ENCODE measurements at regions not wholly inside any gene's neighbourhood (a gene's known extent, or its start where the extent isn't known, plus 50 kb on each side); places are given as distances from the start of the nearest gene placed in this dataset.

DNA sequence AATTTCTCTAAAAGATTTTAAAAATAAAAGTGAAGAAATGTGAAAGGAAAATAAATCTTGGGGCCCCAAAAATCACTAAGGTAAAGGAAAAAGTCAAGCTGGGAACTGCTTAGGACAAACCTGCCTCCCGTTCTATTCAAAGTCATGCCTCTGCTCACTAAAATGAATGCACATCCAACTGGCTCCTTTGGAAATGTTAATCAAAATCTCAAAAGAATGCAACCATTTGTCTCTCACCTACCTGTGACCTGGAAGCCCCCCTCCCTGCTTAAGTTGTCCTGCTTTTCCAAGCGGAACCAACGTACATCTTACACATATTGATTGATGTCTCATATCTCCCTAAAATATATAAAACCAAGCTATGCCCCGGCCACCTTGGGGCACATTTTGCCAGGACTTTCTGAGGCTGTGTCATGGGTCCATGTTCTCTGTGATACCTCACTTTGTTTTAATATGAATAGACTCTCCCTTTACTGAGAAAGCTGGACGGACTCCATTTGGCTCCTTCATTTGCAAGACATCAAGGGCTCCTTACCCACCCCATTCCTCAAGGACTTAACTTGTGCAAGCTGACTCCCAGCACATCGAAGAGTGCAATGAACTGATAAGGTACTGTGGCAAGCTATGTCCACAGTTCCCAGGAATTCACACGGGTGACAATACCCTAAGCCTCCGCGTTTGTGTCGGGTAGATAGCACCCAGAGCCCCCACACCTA, 164.3 kb downstream of the SMC2 start:
- TF ChIP-seq, protein P1, sequence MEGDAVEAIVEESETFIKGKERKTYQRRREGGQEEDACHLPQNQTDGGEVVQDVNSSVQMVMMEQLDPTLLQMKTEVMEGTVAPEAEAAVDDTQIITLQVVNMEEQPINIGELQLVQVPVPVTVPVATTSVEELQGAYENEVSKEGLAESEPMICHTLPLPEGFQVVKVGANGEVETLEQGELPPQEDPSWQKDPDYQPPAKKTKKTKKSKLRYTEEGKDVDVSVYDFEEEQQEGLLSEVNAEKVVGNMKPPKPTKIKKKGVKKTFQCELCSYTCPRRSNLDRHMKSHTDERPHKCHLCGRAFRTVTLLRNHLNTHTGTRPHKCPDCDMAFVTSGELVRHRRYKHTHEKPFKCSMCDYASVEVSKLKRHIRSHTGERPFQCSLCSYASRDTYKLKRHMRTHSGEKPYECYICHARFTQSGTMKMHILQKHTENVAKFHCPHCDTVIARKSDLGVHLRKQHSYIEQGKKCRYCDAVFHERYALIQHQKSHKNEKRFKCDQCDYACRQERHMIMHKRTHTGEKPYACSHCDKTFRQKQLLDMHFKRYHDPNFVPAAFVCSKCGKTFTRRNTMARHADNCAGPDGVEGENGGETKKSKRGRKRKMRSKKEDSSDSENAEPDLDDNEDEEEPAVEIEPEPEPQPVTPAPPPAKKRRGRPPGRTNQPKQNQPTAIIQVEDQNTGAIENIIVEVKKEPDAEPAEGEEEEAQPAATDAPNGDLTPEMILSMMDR (IDR thresholded peaks at IDR 0.05) = no peak
- no peak for TF ChIP-seq POLR2A (IDR thresholded peaks at IDR 0.05)
- Histone ChIP-seq H3K27me3 (no peaks in the 10 kb centered on the region), H3K27ac (no peak overlapping the region), H3K36me3 (ENCODE audit: low read depth, missing control alignments) (no peaks in the 10 kb centered on the region), H3K4me1 (no peaks in the 10 kb centered on the region), H3K4me3 (no peak overlapping the region), H3K9me3 (no peaks in the 10 kb centered on the region)
- 32 to 37% methylated on average over 10 of the region's 10 CpGs for WGBS, 2 donors
- intact Hi-C loops (cut with DNase I; ENCODE audit: low total_unique reads) = no loop called here
- no peak for DNase-seq

DNA sequence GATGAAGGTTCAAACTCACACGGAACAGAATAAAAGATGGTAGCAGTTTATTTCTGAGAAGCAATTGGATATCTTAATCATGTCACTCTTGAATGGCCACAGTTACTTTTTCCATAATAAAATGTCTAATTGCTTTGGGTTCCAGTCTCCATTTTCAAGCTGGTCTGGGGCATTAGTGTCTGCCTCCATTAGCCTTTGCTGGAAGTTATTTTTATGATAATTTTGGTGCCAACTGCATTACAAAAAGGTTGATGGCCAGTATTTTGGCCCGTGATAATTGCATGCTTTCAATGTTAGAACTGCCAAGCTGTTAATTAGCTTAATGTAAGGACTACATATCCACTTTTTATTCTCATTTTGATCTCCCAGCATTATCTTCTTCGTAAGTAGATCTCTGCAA, 165.9 kb downstream of the SMC2 start:
- no peaks in the 10 kb centered on the region for H3K4me1 ChIP-seq
- no peaks in the 10 kb centered on the region for H3K36me3 ChIP-seq (ENCODE audit: low read depth, missing control alignments)
- 71 to 75% methylated on average over 3 of the region's 3 CpGs for WGBS, 2 donors
- no peaks in the 10 kb centered on the region for H3K27me3 ChIP-seq
- H3K9me3 ChIP-seq = no peaks in the 10 kb centered on the region
- no peak for DNase-seq
- TF ChIP-seq POLR2A (IDR thresholded peaks at IDR 0.05) = no peak
- TF ChIP-seq, protein P1 (IDR thresholded peaks at IDR 0.05) = no peak
- no peak overlapping the region for H3K4me3 ChIP-seq
- H3K27ac ChIP-seq = no peak overlapping the region
- intact Hi-C loops (cut with DNase I; ENCODE audit: low total_unique reads) = no loop called here

DNA sequence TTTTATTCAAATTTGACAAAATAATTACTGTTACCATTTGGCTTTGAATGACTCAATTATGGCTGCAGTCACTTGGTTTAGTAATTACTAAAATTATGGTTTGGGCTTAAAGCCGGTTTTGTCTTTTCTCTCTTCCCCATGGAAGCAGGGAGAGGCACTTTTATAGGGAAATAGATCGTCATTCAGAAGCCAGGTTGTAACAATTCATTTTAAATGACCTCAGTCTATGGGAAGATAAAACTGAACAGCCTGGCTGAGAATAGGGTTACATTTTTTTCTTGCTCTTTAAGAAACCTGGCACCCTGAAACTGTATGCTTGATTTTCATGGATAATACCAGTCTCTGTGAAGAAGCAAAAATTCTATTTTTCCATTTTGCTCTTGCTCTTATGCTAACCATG, 169.8 kb downstream of the SMC2 start:
- no peak for TF ChIP-seq POLR2A (IDR thresholded peaks at IDR 0.05)
- TF ChIP-seq, protein P1 (IDR thresholded peaks at IDR 0.05) = no peak
- Histone ChIP-seq H3K27ac (no peak overlapping the region), H3K4me3 (no peak overlapping the region), H3K9me3 (no peaks in the 10 kb centered on the region), H3K36me3 (ENCODE audit: low read depth, missing control alignments) (no peaks in the 10 kb centered on the region), H3K27me3 (no peaks in the 10 kb centered on the region), H3K4me1 (no peaks in the 10 kb centered on the region)
- DNase-seq = no peak
- WGBS, 2 donors = 79 to 83% methylated on average over 2 of the region's 2 CpGs
- intact Hi-C loops (cut with DNase I; ENCODE audit: low total_unique reads) = no loop called here

DNA sequence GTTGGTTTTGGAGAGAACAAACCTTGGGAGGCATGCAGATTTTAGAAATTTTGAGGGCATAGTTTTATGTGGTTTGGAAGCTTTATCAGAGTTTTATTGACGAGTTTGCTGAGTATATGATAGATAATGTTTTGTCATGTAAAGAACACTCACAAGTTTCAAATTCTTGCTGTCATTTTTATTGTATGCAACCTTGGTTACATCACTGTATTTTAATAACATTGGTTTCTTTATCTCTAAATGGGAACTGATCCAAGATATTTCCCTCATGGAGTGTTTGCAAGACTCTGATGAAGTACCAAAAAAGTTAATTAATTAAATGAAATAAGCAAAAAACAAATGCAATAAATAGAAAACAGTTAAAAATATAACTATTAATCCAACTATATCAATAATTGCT, 170.3 kb downstream of the SMC2 start:
- intact Hi-C loops (cut with DNase I; ENCODE audit: low total_unique reads) = no loop called here
- WGBS, 2 donors = 48 to 55% methylated on average over 1 of the region's 1 CpG
- Histone ChIP-seq H3K36me3 (ENCODE audit: low read depth, missing control alignments) (no peaks in the 10 kb centered on the region), H3K4me1 (no peaks in the 10 kb centered on the region), H3K9me3 (no peaks in the 10 kb centered on the region), H3K4me3 (no peak overlapping the region), H3K27me3 (no peaks in the 10 kb centered on the region), H3K27ac (no peak overlapping the region)
- TF ChIP-seq, protein P1 (IDR thresholded peaks at IDR 0.05) = no peak
- no peak for TF ChIP-seq POLR2A (IDR thresholded peaks at IDR 0.05)
- no peak for DNase-seq

DNA sequence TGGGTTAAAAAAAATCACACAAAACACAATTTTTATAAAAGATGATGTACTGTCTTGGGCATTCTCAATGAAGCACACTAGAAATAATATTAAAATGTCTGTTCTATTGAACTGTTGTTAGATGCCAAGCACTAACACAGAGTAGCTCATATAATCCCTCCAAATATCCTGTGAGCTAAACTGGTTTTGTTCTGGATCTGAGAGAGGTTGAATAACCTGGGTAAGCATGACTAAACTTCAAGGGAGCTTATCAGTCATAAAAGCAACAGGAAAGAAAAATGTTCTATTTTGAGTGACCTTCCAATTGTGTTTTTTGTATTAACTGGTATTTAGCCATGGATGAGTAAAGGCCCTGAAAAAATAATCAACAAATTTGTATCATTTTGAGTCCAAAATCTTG, 175.3 kb downstream of the SMC2 start:
- no peaks in the 10 kb centered on the region for H3K36me3 ChIP-seq (ENCODE audit: low read depth, missing control alignments)
- no peaks in the 10 kb centered on the region for H3K27me3 ChIP-seq
- intact Hi-C loops (cut with DNase I; ENCODE audit: low total_unique reads) = no loop called here
- no peaks in the 10 kb centered on the region for H3K4me1 ChIP-seq
- H3K27ac ChIP-seq = no peak overlapping the region
- TF ChIP-seq POLR2A (IDR thresholded peaks at IDR 0.05) = no peak
- TF ChIP-seq, protein P1 (IDR thresholded peaks at IDR 0.05) = no peak
- DNase-seq = no peak
- H3K9me3 ChIP-seq = no peaks in the 10 kb centered on the region
- H3K4me3 ChIP-seq = no peak overlapping the region

All from testis (tissue), 2 donors.